GM12892 (cell line): ENCODE measurements at regions not wholly inside any gene's neighbourhood (a gene's known extent, or its start where the extent isn't known, plus 50 kb on each side); places are given as distances from the start of the nearest gene placed in this dataset.

ENCODE experiments used
- POLR2A ChIP-seq: IDR thresholded peaks from 2 replicates; pipeline ENCODE4 v1.6.1; 2011; ENCODE audit warnings: low read depth, low read length, control low read depth
- POLR2AphosphoS5 ChIP-seq: IDR thresholded peaks from 2 replicates; pipeline ENCODE4 v1.6.1; 2011; ENCODE audit warnings: low read depth, low read length, control low read depth

DNA sequence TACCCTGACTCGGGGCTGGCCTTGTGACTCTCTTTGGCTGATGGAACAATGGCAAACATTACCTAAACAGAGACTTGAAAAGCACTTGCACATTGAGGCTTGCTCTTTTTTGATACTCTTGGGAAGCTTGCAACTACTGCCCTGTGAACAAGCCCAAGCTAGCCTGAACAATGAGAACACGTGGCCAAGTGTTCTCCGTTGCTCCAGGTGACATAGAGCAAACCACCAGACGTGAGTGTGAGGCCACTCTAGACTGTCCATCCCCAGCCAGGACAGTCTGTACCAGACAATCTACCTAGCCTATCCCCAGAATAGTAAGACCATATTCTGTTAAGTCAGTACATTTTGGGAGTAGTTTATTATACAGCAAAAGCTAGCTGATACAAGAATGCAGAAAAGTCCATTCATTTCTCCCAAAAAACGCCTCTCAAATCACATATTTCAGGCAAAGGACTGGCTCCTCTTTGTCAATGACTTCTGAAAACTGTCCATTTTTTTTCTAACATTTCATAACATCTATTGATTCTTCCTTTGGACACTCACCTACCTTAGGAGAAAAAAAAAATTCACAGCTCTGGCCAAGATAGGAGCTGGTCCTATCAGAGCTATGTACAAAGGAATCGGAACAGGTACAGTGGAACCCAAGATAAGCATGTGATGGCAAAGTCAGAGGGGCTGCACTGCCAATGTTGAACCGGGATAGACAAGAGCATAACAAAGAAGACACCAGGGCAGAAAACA lies 142.1 kb upstream of the PKDCC start:
- no peak for TF ChIP-seq POLR2AphosphoS5
- no peak for TF ChIP-seq POLR2A
